ENCODE measurements at regions not wholly inside any gene's neighbourhood (a gene's known extent, or its start where the extent isn't known, plus 50 kb on each side); places are given as distances from the start of the nearest gene placed in this dataset.
"Not testable (repeated sequence)": the region's sequence is repeated elsewhere in the genome, so short reads cannot be mapped to it uniquely, and the experiment has no call there.

DNA sequence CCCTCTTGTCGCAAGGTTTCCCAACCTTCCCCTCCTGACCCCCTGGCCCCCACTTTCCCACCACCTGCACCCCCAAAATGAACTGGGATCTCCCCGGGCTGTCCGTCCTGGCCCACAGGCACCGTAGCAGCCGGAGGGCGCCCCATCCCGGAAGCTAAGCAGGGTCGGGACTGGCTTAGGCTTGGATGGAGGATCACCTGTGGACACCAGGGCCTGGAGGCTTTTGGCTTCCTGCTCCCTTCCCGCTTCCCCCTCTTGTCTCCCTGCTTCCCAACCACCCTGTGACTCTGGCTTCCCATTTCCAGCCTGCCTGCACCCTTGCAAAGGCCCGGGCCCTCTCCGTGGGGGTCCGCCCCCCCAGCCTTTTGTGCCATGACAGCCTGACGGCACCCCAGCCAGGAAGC is 2291.3 kb downstream of the TP53TG3F start:
- DNase-seq (ENCODE audit: low spot score): no peak

DNA sequence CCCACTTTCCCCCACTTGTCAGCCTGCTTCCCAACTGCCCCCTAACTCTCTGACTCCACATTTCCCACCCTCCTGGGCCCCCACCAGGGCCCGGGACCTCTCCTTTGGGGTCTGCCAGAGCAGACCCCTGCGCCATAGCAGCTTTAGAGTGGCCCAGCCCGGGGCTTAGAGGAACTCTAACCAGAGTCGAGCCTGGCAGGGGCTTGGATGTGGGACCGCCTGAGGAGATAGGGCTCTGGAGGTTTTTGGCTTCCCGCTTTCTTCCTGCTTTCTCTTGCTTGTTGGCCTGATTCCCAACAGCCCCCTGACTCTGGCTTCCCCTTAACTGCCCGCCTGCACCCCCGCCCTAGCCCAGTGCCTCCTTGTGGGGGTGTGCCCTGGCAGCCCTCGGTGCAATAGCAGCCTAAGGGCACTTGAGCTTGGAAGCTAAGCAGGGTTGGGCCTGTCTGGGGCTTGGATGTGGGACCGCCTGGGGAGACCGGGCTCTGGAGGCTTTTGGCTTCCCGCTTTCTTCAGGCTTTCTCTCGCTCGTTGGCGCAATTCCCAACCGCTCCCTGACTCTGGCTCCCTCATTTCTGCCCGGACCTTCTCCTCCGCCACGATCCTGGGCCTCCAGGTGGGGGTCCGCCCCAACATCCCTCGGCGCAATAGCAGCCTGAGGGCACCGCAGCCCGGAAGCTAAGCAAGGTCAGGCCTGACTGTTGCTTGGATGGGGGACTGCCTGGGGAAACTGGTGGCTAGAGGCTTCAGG is 2292.0 kb downstream of the TP53TG3F start:
- DNase-seq (ENCODE audit: low spot score): no peak

GRCh38 chr16:35752012-35752772 is 2292.8 kb downstream of the TP53TG3F start:
- DNase-seq (ENCODE audit: low spot score): no peak

DNA sequence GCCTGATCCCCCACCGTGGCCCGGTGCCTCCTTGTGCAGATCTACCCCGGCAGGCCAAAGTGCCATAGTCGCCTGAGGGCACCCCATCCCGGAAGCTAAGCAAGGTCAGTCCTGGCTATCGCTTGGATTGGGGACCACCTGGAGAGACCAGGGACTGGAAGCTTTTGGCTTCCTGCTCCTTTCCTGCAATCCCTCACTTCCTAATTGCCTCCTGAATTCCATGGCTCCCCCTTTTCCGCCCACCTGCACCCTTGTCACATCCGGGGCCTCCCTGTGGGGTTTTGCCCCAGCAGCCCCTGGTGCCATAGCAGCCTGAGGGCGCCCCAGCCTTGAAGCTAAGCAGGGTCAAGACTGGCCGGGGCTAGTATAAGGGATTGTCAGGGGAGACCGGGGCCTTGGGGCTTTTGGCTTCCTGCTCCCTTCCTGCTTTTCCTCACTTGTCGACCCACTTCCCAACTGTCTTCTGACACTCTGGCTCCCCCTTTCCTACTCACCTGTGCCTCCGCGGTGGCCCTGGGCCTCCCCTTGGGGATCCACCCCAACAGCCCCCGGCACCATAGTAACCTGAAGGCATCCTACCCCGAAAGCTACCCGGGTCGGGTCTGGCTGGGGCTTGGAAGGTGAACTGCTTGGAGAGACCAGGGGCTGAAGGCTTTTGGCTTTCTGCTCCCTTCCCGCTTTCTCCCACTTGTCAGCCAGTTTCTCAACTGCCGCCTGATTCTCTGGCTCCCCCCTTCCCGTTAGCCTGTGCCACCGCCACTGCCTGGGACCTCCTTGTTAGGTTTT is 2293.6 kb downstream of the TP53TG3F start:
- no peak for DNase-seq (ENCODE audit: low spot score)

GRCh38 chr16:35753559-35754390 is 2294.4 kb downstream of the TP53TG3F start:
- no peak for DNase-seq (ENCODE audit: low spot score)

DNA sequence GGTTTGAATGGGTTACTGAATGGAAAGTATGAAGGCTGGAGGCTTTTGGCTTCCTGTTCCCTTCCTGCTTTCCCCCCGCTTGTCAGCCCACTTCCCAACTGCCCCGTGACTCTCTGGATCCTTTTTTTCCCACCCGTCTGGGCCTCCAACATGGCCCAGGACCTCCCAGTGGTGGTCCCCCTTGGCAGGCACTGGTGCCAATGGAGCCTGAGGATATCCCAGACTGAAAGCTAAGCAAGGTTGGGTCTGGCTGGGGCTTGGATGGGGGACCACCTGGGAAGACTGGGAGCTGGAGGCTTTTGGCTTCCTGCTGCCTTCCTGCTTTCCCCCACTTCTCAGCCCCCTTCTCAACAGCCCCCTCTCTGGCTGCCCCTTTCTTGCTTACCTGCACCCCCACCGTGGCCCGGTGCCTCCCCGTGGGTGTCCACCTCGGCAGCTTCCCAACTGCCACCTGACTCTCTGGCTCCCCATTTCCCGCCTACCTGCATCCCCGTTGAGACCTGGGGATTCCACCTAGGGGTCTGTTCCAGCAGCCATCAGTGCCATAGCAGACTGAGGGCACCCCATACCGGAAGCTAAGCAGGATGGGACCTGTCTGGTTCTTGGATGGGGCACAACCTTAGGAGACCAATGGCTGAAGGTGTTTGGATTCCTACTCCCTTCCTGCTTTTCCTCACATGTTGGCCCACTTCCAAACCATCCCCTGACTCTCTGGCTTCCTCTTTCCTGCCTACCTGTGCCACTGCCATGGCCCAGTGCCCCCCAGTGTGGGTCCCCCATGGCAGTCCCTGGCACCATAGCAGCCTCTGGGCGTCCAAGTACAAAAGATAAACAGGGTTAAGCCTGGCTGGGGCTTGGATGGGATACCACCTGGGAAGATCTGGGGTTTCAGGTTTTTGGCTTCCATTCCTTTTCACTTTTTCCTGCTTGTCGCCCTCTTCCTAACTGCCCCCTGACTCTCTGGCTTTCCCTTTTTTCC is 2295.3 kb downstream of the TP53TG3F start:
- DNase-seq (ENCODE audit: low spot score): no peak

GRCh38 chr16:35788381-35788780 is 2329.0 kb downstream of the TP53TG3F start:
- DNase-seq (ENCODE audit: low spot score): no peak

DNA sequence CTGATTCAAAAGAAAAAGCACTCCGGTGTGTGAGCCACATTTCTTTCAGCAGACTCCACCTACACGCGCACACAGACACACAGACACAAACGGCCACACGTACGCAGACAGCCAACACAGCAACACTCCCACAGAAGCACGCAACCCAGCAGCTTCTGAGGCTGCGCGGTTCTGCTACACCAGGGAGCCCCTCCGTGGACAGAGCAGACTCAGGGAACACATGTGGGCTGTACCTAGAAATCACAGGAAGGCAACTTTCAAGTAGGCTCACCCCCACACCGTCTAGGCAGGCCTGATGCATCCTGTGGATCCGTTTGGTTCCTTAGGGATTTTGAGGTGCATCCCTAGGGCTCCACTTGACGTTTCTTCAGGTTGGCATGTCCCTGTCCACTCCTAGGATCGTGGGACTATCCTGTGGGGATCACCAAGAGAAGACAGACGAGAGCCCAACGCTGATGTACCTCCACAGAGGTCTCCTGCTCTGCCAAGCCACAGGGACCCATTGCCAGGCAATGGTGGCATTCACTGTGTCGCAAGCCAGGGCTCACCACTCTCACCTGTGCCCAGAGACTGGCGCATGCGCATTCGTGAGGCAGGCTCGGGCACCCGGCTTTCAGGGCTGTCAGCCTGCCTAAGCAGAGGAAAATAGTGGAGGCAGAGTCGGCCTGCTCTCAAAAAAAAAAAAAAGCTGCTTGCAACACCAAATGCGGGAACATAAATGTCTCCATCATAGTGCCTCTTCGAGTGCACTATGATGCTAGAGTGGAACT is 2333.3 kb downstream of the TP53TG3F start:
- no peak for DNase-seq (ENCODE audit: low spot score)

GRCh38 chr16:35793601-35794000 is 2334.2 kb downstream of the TP53TG3F start:
- no peak for DNase-seq (ENCODE audit: low spot score)

DNA sequence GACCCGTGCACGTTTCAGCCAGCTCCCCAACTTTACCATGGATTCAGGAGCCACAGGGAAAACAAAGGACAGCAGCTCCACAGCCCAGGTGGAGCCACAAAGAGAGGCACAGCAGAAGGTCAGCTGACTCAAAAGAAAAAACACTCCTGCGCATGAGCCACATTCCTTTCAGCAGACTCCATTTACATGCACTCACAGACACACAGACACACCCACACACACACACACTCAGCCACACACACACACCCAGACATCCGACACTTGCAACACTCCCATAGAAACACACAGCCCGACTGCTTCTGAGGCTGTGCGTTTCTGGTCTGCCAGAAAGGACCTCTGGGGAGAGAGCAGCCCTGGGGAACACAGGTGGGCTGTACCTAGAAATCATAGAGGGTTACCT is 2335.5 kb downstream of the TP53TG3F start:
- no peak for DNase-seq (ENCODE audit: low spot score)

DNA sequence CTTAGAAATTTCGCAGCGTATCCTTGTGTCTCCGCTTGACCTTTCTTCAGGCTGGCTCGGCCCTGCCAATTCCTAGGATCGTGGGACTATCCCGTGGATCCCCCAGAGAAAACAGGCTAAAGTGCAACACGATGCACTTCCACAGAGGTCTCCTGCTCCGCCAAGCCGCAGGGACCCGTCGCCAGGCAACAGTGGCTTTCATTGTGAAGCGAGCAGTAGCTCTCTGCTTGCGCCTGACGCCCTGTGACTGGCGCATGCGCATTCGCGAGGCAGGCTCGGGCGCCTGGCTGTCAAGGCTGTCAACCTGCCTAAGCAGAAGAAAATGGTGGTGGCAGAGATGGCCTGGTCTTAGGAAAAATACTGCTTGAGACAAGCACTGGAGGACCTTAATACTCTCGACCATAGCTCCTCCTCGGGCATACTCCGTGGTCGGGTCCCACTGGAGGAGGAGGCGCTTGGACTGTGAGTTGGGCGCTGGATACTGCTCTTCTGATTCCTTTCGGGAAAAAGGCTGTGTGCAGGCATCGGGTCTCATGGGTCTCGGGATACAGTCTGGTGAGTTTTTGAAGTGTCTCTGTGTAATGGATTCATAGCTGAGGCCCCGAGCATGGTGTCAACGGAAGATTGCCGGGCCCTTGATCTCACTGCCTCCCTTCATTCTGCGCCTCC is 2336.1 kb downstream of the TP53TG3F start:
- DNase-seq (ENCODE audit: low spot score): no peak

GRCh38 chr16:35797811-35798210 is 2338.4 kb downstream of the TP53TG3F start:
- no peak for DNase-seq (ENCODE audit: low spot score)

DNA sequence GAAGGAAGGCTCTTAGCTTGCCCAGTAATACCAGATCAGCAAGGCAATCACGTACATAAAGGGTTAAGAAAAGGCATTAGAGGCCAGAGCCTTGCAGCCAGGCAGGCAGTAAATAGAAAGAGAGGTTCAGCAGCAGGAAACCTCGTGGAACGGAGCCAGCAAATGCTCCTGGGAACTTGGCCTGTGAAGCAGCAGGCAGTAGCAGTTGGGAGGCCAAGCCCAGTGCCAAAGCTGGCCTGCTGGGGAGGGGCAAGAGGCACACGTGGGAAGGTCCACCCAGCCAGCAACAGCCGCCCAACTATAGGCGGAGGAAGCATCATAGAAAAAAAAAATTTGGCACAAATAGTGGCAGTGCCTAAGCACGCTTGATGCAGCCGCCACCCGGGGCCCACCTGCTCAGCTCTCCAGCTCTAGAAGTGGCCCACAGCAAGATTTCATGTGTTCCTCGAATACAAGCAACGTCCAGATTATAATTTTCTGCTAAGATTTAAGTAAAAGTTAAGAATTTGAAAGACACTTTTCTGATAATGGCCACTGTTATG is 2339.5 kb downstream of the TP53TG3F start:
- DNase-seq (ENCODE audit: low spot score): peak; percentile 6

GRCh38 chr16:35804465-35804864 is 2345.1 kb downstream of the TP53TG3F start:
- not testable (repeated sequence) for DNase-seq (ENCODE audit: low spot score)

DNA sequence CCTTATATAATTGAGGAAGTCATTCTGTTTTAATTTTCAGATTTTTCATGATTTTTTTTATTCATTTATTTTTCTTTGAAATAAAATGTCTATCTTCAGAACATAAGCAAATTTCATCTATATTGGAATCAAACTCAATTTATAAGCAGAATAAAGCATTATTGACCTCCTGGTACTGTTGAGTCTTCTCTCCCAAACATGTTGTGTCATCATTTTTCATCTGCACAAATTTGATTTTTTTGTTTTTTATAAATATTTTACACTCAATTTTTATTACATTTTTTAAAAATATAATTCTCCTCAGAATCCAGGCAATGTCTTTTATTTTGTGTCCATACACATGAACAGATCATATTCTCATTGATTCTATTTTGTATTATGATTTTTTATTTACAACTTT is 2363.9 kb downstream of the TP53TG3F start:
- DNase-seq (ENCODE audit: low spot score): no peak

GRCh38 chr16:35841632-35842031 is 2382.2 kb downstream of the TP53TG3F start:
- no peak for DNase-seq (ENCODE audit: low spot score)

DNA sequence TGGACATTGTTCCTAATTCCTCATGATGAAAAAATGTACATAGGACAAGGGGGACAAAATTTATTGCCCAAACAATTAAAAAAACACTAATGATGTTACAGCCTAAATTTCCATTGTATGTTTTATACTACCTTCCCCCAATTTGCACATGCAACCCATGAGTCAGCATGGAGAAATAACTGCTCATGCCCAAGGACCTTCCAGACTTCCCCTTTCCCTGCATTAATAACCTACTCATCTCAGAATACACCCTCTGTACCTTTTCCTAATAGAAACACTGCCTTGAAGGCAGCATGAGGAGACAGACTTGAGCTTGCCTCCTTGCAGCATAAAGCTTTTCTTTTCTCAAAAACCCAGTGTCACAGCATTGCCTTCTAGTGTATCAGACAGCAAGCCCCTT is 2402.8 kb downstream of the TP53TG3F start:
- no peak for DNase-seq (ENCODE audit: low spot score)

- no peak for DNase-seq (ENCODE audit: low spot score)
Measured at GRCh38 chr16:35868630-35869029, 2409.2 kb downstream of the TP53TG3F start.

- no peak for DNase-seq (ENCODE audit: low spot score)
Measured at GRCh38 chr16:35873472-35873871, 2414.1 kb downstream of the TP53TG3F start.
